Osteoblast (primary cell): ENCODE measurements at regions not wholly inside any gene's neighbourhood (a gene's known extent, or its start where the extent isn't known, plus 50 kb on each side); places are given as distances from the start of the nearest gene placed in this dataset.

ENCODE experiments used
- DNase-seq: peaks from one replicate; pipeline ENCODE4 v3.0.0; 2011; ENCODE audit warnings: low spot score, mixed read lengths; ENCODE audit not compliant: insufficient read length; ENCODE audit errors: missing footprints
- H2AFZ ChIP-seq: 2 replicates; pipeline ENCODE4 v1.6.0; 2011; ENCODE audit warnings: mild to moderate bottlenecking, low read length
- H3K27ac ChIP-seq: 2 replicates; pipeline ENCODE4 v1.5.1; 2011; ENCODE audit warnings: mild to moderate bottlenecking, low read depth, low read length, moderate library complexity
- H3K27me3 ChIP-seq: 2 replicates; pipeline ENCODE4 v1.6.0; 2012; ENCODE audit warnings: mild to moderate bottlenecking, control low read depth, inconsistent platforms, low read length, moderate library complexity; ENCODE audit not compliant: insufficient read depth
- H3K36me3 ChIP-seq: 2 replicates; pipeline ENCODE4 v1.5.1; 2011; ENCODE audit warnings: mild to moderate bottlenecking, low read length, control low read depth, moderate library complexity; ENCODE audit not compliant: insufficient read depth
- H3K4me1 ChIP-seq: 2 replicates; pipeline ENCODE4 v1.5.1; 2011; ENCODE audit warnings: mild to moderate bottlenecking, low read length, control low read depth, moderate library complexity; ENCODE audit not compliant: insufficient read depth
- H3K4me2 ChIP-seq: 2 replicates; pipeline ENCODE4 v1.6.0; 2011; ENCODE audit warnings: mild to moderate bottlenecking, low read length; ENCODE audit not compliant: insufficient read depth
- H3K4me3 ChIP-seq: fragments of 200-600 bp; sonication (generic); 3 replicates; pipeline ENCODE4 v1.5.1; 2012; ENCODE audit warnings: mild to moderate bottlenecking, low read length, inconsistent platforms; ENCODE audit not compliant: insufficient read depth
- H3K79me2 ChIP-seq: 2 replicates; pipeline ENCODE4 v1.6.0; 2012; ENCODE audit warnings: mild to moderate bottlenecking, low read length, control low read depth, inconsistent platforms; ENCODE audit not compliant: insufficient read depth
- H3K9me3 ChIP-seq: 2 replicates; pipeline ENCODE4 v1.5.1; 2011; ENCODE audit warnings: low read depth, low read length, control low read depth
- H4K20me1 ChIP-seq: 2 replicates; pipeline ENCODE4 v1.6.0; 2012; ENCODE audit warnings: mild to moderate bottlenecking, low read length, control low read depth; ENCODE audit not compliant: insufficient read depth
- TF ChIP-seq, protein P1 (sequence below): IDR thresholded peaks from 2 replicates; pipeline ENCODE4 v1.5.1; 2011; ENCODE audit warnings: mild to moderate bottlenecking, low read depth, low read length, moderate library complexity; ENCODE audit errors: extremely low read depth

GRCh38 chr5:104785097-104785496 is 1222.5 kb upstream of the NUDT12 start:
- H3K27ac ChIP-seq = no peak overlapping the region
- no peaks in the 10 kb centered on the region for H3K27me3 ChIP-seq
- no peaks in the 10 kb centered on the region for H3K36me3 ChIP-seq
- no peak overlapping the region for H3K4me3 ChIP-seq
- no peak for DNase-seq
- no peaks in the 10 kb centered on the region for H4K20me1 ChIP-seq
- no peak overlapping the region for H2AFZ ChIP-seq
- H3K4me2 ChIP-seq = no peak overlapping the region
- TF ChIP-seq, protein P1, sequence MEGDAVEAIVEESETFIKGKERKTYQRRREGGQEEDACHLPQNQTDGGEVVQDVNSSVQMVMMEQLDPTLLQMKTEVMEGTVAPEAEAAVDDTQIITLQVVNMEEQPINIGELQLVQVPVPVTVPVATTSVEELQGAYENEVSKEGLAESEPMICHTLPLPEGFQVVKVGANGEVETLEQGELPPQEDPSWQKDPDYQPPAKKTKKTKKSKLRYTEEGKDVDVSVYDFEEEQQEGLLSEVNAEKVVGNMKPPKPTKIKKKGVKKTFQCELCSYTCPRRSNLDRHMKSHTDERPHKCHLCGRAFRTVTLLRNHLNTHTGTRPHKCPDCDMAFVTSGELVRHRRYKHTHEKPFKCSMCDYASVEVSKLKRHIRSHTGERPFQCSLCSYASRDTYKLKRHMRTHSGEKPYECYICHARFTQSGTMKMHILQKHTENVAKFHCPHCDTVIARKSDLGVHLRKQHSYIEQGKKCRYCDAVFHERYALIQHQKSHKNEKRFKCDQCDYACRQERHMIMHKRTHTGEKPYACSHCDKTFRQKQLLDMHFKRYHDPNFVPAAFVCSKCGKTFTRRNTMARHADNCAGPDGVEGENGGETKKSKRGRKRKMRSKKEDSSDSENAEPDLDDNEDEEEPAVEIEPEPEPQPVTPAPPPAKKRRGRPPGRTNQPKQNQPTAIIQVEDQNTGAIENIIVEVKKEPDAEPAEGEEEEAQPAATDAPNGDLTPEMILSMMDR = no peak
- H3K79me2 ChIP-seq = no peaks in the 10 kb centered on the region
- no peaks in the 10 kb centered on the region for H3K4me1 ChIP-seq
- H3K9me3 ChIP-seq = no peaks in the 10 kb centered on the region

- no peaks in the 10 kb centered on the region for H3K36me3 ChIP-seq
- H3K4me1 ChIP-seq = no peaks in the 10 kb centered on the region
- H2AFZ ChIP-seq = no peak overlapping the region
- H3K27ac ChIP-seq = no peak overlapping the region
- H3K27me3 ChIP-seq = no peaks in the 10 kb centered on the region
- H3K4me2 ChIP-seq = no peak overlapping the region
- no peaks in the 10 kb centered on the region for H3K79me2 ChIP-seq
- no peak for DNase-seq
- TF ChIP-seq, protein P1 = no peak
- no peaks in the 10 kb centered on the region for H3K9me3 ChIP-seq
- H3K4me3 ChIP-seq = no peak overlapping the region
- H4K20me1 ChIP-seq = no peaks in the 10 kb centered on the region
Measured at GRCh38 chr5:104774372-104774771, 1211.8 kb upstream of the NUDT12 start.

DNA sequence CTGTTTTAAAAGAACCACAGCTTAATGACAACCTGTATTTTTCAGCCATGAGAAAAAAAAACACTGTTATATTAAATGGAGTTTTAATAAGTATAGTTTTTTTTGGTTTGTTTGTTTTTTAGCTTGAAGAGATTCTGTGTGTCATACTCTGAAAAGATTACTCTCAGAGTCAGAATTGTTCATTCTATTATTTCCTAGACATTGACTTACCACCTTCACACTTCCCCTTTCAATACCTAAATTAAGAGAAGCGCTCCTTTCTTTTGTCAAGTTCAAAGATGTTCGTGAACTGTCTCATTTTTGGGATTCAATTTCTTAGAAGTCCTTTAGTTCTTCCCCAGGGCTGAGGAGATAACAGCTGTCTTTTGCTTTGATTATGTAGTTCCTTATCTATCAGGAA is 1201.6 kb upstream of the NUDT12 start:
- Histone ChIP-seq H3K27ac (no peak overlapping the region), H2AFZ (no peak overlapping the region), H3K4me1 (no peaks in the 10 kb centered on the region), H3K79me2 (no peaks in the 10 kb centered on the region), H3K9me3 (no peaks in the 10 kb centered on the region), H3K27me3 (no peaks in the 10 kb centered on the region), H3K4me3 (no peak overlapping the region), H3K4me2 (no peak overlapping the region), H4K20me1 (no peaks in the 10 kb centered on the region), H3K36me3 (no peaks in the 10 kb centered on the region)
- DNase-seq = no peak
- TF ChIP-seq, protein P1 = no peak

GRCh38 chr5:104763216-104763615 is 1200.6 kb upstream of the NUDT12 start:
- no peak overlapping the region for H3K4me2 ChIP-seq
- no peaks in the 10 kb centered on the region for H3K36me3 ChIP-seq
- H3K9me3 ChIP-seq = no peaks in the 10 kb centered on the region
- H2AFZ ChIP-seq = no peak overlapping the region
- H3K4me1 ChIP-seq = no peaks in the 10 kb centered on the region
- no peak for DNase-seq
- no peaks in the 10 kb centered on the region for H4K20me1 ChIP-seq
- H3K4me3 ChIP-seq = no peak overlapping the region
- no peaks in the 10 kb centered on the region for H3K27me3 ChIP-seq
- TF ChIP-seq, protein P1 = no peak
- H3K27ac ChIP-seq = no peak overlapping the region
- no peaks in the 10 kb centered on the region for H3K79me2 ChIP-seq
